ENCODE measurements at regions not wholly inside any gene's neighbourhood (a gene's known extent, or its start where the extent isn't known, plus 50 kb on each side); places are given as distances from the start of the nearest gene placed in this dataset.

- TF ChIP-seq POLR2A (IDR thresholded peaks at IDR 0.05), result no peak
- TF ChIP-seq, protein P1, sequence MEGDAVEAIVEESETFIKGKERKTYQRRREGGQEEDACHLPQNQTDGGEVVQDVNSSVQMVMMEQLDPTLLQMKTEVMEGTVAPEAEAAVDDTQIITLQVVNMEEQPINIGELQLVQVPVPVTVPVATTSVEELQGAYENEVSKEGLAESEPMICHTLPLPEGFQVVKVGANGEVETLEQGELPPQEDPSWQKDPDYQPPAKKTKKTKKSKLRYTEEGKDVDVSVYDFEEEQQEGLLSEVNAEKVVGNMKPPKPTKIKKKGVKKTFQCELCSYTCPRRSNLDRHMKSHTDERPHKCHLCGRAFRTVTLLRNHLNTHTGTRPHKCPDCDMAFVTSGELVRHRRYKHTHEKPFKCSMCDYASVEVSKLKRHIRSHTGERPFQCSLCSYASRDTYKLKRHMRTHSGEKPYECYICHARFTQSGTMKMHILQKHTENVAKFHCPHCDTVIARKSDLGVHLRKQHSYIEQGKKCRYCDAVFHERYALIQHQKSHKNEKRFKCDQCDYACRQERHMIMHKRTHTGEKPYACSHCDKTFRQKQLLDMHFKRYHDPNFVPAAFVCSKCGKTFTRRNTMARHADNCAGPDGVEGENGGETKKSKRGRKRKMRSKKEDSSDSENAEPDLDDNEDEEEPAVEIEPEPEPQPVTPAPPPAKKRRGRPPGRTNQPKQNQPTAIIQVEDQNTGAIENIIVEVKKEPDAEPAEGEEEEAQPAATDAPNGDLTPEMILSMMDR (IDR thresholded peaks at IDR 0.05), result no peak
These were observed 183.4 kb upstream of the GADL1 start for GRCh38 chr3:31077826-31078225.

Measured in breast epithelium (tissue), 3 donors.